A673 (cell line): ENCODE measurements at regions not wholly inside any gene's neighbourhood (a gene's known extent, or its start where the extent isn't known, plus 50 kb on each side); places are given as distances from the start of the nearest gene placed in this dataset.

Experiments used
- BruUV-seq: library from RNA; stranded (reverse); fragments of 400-500 nt; replicated peaks from 2 replicates; lab custom pipeline; 2021; lab: Mats Ljungman, UMichigan
- CTCF ChIA-PET: fragments of 300-600 bp; sonication (Branson Sonifier 250); formaldehyde crosslinking; loops from one replicate; lab custom pipeline; 2022; ENCODE audit warnings: antibody characterized with exemption; lab: Charles Lee
- POLR2A ChIA-PET: fragments of 300-600 bp; sonication (Branson Sonifier 250); formaldehyde crosslinking; loops from one replicate; lab custom pipeline; 2022; ENCODE audit warnings: antibody characterized with exemption; ENCODE audit not compliant: low non-redundant PET; lab: Charles Lee
- DNase-seq: peaks from one replicate; pipeline ENCODE4 v3.0.0-alpha.2; 2015; ENCODE audit warnings: low spot score
- H3K27ac ChIP-seq: fragments of 200-600 bp; sonication (generic); 2 replicates; pipeline ENCODE4 v1.5.1; 2016; ENCODE audit warnings: mixed run types, low read depth, mild to moderate bottlenecking, mixed read lengths, antibody characterized with exemption, low read length; ENCODE audit not compliant: poor library complexity, severe bottlenecking
- H3K27me3 ChIP-seq: fragments of 200-600 bp; sonication (generic); replicated peaks from 2 replicates; pipeline ENCODE4 v1.6.1; 2017; ENCODE audit warnings: mixed run types, low read depth, mild to moderate bottlenecking, mixed read lengths, antibody characterized with exemption, low read length; ENCODE audit not compliant: insufficient read depth, poor library complexity
- H3K36me3 ChIP-seq: fragments of 200-600 bp; sonication (generic); 2 replicates; pipeline ENCODE4 v1.6.1; 2016; ENCODE audit warnings: mixed run types, mild to moderate bottlenecking, mixed read lengths, antibody characterized with exemption, low read length; ENCODE audit not compliant: insufficient read depth, poor library complexity, severe bottlenecking
- H3K4me1 ChIP-seq: fragments of 200-600 bp; sonication (generic); 2 replicates; pipeline ENCODE4 v1.6.1; 2017; ENCODE audit warnings: mixed run types, mild to moderate bottlenecking, mixed read lengths, antibody characterized with exemption, low read length; ENCODE audit not compliant: insufficient read depth, poor library complexity, severe bottlenecking
- H3K4me3 ChIP-seq: fragments of 200-600 bp; sonication (generic); 2 replicates; pipeline ENCODE4 v1.5.1; 2016; ENCODE audit warnings: low read depth, mixed run types, mild to moderate bottlenecking, mixed read lengths, low read length; ENCODE audit not compliant: poor library complexity, severe bottlenecking
- H3K9me3 ChIP-seq: fragments of 200-600 bp; sonication (generic); 2 replicates; pipeline ENCODE4 v1.6.1; 2016; ENCODE audit warnings: mixed run types, low read depth, mild to moderate bottlenecking, mixed read lengths, antibody characterized with exemption, low read length; ENCODE audit not compliant: poor library complexity, severe bottlenecking
- CTCF ChIP-seq: fragments of 300-800, 200-600 bp; sonication (generic); conservative IDR thresholded peaks from 2 replicates; pipeline ENCODE4 v1.5.1; 2017; ENCODE audit warnings: low read depth, mild to moderate bottlenecking, antibody characterized with exemption, low read length, moderate library complexity, mixed read lengths
- EZH2 ChIP-seq: fragments of 200-600 bp; sonication (generic); IDR thresholded peaks from 2 replicates; pipeline ENCODE4 v1.6.1; 2017; ENCODE audit warnings: borderline replicate concordance, low read depth, mild to moderate bottlenecking, mixed read lengths, antibody characterized with exemption, low read length; ENCODE audit not compliant: poor library complexity, severe bottlenecking
- intact Hi-C: fragments of 100-400 bp; cut with micrococcal nuclease; formaldehyde crosslinking; loops from one replicate; pipeline ENCODE4 v1.10.0; 2022; ENCODE audit not compliant: unreplicated experiment

DNA sequence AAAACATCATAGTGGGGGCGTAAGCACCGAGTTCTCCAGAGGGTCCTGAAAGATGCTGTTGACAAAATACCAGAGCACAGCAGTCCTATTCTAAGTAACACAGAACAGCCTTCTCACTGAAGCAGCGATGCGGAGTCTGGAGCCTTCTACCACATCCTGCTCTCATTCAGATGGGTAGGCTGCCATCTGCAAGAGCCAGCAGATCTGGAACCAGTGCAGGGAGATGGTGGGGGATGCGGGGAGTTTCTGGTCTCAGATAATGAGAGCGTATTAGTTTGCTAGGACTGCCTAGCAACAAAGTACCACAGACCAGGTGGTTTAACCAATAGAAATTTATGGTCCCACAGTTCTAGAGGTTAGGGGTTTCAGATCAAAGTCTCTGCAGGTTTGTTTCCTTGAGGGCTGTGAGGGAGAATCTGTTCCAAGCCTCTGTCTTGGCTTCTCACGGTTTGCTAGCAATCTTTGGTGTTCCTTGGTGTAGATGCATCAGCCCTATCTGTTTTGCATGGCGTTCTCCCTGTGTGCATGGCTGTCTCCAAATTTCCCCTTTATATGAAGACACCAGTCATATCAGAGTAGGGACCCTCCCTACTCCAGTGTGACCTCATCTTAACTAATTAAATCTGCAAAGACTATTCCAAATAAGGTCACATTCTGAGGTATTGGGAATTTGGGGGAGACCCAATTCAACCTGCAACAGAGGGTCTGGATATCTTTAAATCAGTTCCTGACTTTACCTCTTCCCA is 52.0 kb upstream of the STEAP1B start:
- Histone ChIP-seq H3K27ac (no peak overlapping the region), H3K27me3 (peaks cover 59% of the 10 kb centered on the region), H3K4me1 (peaks cover 2% of the 10 kb centered on the region), H3K9me3 (no peaks in the 10 kb centered on the region), H3K36me3 (no peaks in the 10 kb centered on the region), H3K4me3 (no peak overlapping the region)
- ChIA-PET POLR2A (no interaction called here), CTCF (no interaction called here)
- no peak for DNase-seq
- no peak for TF ChIP-seq EZH2
- no peak for TF ChIP-seq CTCF
- intact Hi-C loops, result no loop called here
- no TSS peak for BruUV-seq

DNA sequence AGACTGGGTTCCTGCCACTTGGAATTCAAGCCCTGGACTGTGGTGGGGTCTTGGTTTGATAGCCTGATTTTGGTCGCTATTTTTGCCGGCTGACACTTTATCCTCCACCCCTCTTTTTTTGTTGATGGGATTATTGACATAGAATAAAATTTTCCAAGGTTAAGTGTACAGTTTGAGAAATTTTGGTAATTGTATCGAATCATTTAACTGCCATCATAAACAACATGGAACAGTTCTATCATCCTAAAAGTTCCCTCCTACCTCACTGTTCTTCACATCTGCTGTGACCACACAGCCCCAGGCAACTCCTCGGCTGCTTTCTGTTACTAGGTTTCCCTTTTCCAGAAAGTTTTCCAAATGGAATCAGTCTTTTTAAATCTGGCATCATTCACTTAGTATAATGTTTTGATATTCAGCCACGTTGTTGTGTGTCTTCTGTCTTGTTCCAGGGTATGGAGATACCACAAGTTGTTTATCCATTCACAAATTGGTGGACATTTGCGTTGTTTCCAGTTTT is 50.6 kb upstream of the STEAP1B start:
- ChIA-PET POLR2A (no interaction called here), CTCF (no interaction called here)
- intact Hi-C loops, result no loop called here
- Histone ChIP-seq H3K9me3 (no peaks in the 10 kb centered on the region), H3K4me3 (no peak overlapping the region), H3K36me3 (no peaks in the 10 kb centered on the region), H3K4me1 (peaks cover 2% of the 10 kb centered on the region), H3K27ac (no peak overlapping the region), H3K27me3 (peaks cover 72% of the 10 kb centered on the region)
- no TSS peak for BruUV-seq
- TF ChIP-seq CTCF (no peak), EZH2 (peak; percentile 28)
- no peak for DNase-seq

DNA sequence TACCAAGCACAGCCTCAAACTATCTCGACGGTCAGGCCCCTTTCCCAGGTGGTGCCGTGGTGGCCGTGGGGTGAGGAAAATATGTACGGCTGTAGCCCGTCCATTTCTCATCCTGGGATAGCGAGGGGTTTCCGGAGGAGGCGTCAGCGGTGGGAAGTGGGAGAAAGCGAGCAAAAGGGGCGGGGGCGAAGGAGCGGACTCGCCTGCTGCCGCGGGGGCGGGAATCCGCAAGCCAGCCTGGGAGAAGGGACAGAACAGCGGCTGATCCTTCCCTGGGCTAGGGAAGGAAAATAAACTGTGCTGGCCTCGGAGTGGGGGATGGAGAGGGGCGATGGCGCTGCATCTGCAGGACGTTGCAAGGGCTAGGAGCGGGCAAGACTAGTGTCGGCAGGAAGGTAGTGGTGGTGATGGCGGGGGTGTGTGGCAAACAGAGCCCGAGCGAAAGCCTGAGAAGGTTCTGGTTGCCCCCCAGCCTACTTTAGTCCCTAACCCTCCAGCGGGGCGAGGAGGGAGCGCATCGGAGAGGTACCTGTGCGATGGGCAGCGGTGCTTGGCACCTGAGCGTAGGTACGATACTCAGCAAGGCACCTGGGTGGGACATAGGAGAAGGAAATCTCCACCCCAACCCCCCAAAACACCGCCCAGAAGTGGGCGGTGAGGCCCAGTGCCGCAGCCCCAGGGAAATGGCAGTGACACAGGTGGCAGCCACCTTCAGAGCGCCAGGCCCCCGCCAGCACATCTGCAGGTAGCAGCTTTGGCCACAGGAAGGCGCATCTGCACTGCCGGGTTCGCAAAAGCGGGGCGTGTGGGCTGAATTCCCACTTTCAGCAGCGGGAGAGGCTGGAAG is 49.9 kb upstream of the STEAP1B start:
- peaks cover 2% of the 10 kb centered on the region for H3K4me1 ChIP-seq
- peak overlapping the region; percentile 31 for H3K4me3 ChIP-seq
- DNase-seq, result peak; percentile 26
- no peak overlapping the region for H3K27ac ChIP-seq
- TF ChIP-seq EZH2, result no peak
- TF ChIP-seq CTCF, result peak; percentile 62
- POLR2A ChIA-PET, result no interaction called here
- no peaks in the 10 kb centered on the region for H3K9me3 ChIP-seq
- H3K36me3 ChIP-seq, result no peaks in the 10 kb centered on the region
- intact Hi-C loops, result no loop called here
- CTCF ChIA-PET, result no interaction called here
- BruUV-seq, result no TSS peak
- peaks cover 72% of the 10 kb centered on the region for H3K27me3 ChIP-seq
